ENCODE measurements at regions not wholly inside any gene's neighbourhood (a gene's known extent, or its start where the extent isn't known, plus 50 kb on each side); places are given as distances from the start of the nearest gene placed in this dataset.

GRCh38 chr22:26979294-26979693, 321.9 kb downstream of the MIAT start:
- no peak overlapping the region for H3K9ac ChIP-seq (ENCODE audit: low read length)
- H3K9me3 ChIP-seq (ENCODE audit: insufficient read depth, low read length) = no peaks in the 10 kb centered on the region
- no peak for TF ChIP-seq EZH2phosphoT487 (IDR thresholded peaks at IDR 0.05; ENCODE audit: low read depth)
- no peak for TF ChIP-seq CTCF (IDR thresholded peaks at IDR 0.05; ENCODE audit: low read depth, low read length)
- H3K79me2 ChIP-seq (ENCODE audit: low read length) = no peaks in the 10 kb centered on the region
- no peak overlapping the region for H2AFZ ChIP-seq (ENCODE audit: low read depth, low read length)
- H3K27me3 ChIP-seq (ENCODE audit: low read depth, low read length) = peaks cover 22% of the 10 kb centered on the region
- H3K4me1 ChIP-seq (ENCODE audit: low read length) = no peaks in the 10 kb centered on the region
- no peak overlapping the region for H3K4me2 ChIP-seq (ENCODE audit: low read length)
- no peak overlapping the region for H3K27ac ChIP-seq (ENCODE audit: low read length)
- H3K36me3 ChIP-seq (replicated peaks; ENCODE audit: low read depth, low read length) = no peaks in the 10 kb centered on the region
- no peak overlapping the region for H3K4me3 ChIP-seq (ENCODE audit: low read length)
- 0 out of 2 replicates have a peak, but pooled peaks cover 6% of the 10 kb centered on the region for H4K20me1 ChIP-seq (ENCODE audit: insufficient read depth, low read length)

- H3K9me3 ChIP-seq (ENCODE audit: insufficient read depth, low read length) = no peaks in the 10 kb centered on the region
- H3K9ac ChIP-seq (ENCODE audit: low read length) = no peak overlapping the region
- H3K27me3 ChIP-seq (ENCODE audit: low read depth, low read length) = peaks cover 15% of the 10 kb centered on the region; the same call in 1 of the 2 replicates
- no peak overlapping the region for H2AFZ ChIP-seq (ENCODE audit: low read depth, low read length)
- H3K36me3 ChIP-seq (replicated peaks; ENCODE audit: low read depth, low read length) = no peaks in the 10 kb centered on the region
- no peaks in the 10 kb centered on the region for H3K79me2 ChIP-seq (ENCODE audit: low read length)
- H3K4me3 ChIP-seq (ENCODE audit: low read length) = no peak overlapping the region
- TF ChIP-seq CTCF (IDR thresholded peaks at IDR 0.05; ENCODE audit: low read depth, low read length) = no peak
- TF ChIP-seq EZH2phosphoT487 (IDR thresholded peaks at IDR 0.05; ENCODE audit: low read depth) = no peak
- H3K27ac ChIP-seq (ENCODE audit: low read length) = no peak overlapping the region
- H4K20me1 ChIP-seq (ENCODE audit: insufficient read depth, low read length) = peaks cover 6% of the 10 kb centered on the region; the same call in 1 of the 2 replicates
- H3K4me2 ChIP-seq (ENCODE audit: low read length) = no peak overlapping the region
- no peaks in the 10 kb centered on the region for H3K4me1 ChIP-seq (ENCODE audit: low read length)
Observed at GRCh38 chr22:26981111-26981510, 323.7 kb downstream of the MIAT start.

- Histone ChIP-seq H3K4me1 (ENCODE audit: low read length) (no peaks in the 10 kb centered on the region), H3K9me3 (ENCODE audit: insufficient read depth, low read length) (no peaks in the 10 kb centered on the region), H3K9ac (ENCODE audit: low read length) (no peak overlapping the region), H3K27ac (ENCODE audit: low read length) (no peak overlapping the region), H2AFZ (ENCODE audit: low read depth, low read length) (no peak overlapping the region), H4K20me1 (ENCODE audit: insufficient read depth, low read length) (peaks cover 6% of the 10 kb centered on the region; the same call in 1 of the 2 replicates), H3K79me2 (ENCODE audit: low read length) (no peaks in the 10 kb centered on the region), H3K36me3 (replicated peaks; ENCODE audit: low read depth, low read length) (no peaks in the 10 kb centered on the region), H3K27me3 (ENCODE audit: low read depth, low read length) (peaks cover 14% of the 10 kb centered on the region; the same call in 1 of the 2 replicates), H3K4me2 (ENCODE audit: low read length) (no peak overlapping the region), H3K4me3 (ENCODE audit: low read length) (no peak overlapping the region)
- TF ChIP-seq EZH2phosphoT487 (IDR thresholded peaks at IDR 0.05; ENCODE audit: low read depth) = no peak
- TF ChIP-seq CTCF (IDR thresholded peaks at IDR 0.05; ENCODE audit: low read depth, low read length) = no peak
Observed at GRCh38 chr22:26981541-26981940, 324.2 kb downstream of the MIAT start.

- Histone ChIP-seq H3K27me3 (ENCODE audit: low read depth, low read length) (0 out of 2 replicates have a peak, but pooled peaks cover 5% of the 10 kb centered on the region), H3K4me1 (ENCODE audit: low read length) (no peaks in the 10 kb centered on the region), H4K20me1 (ENCODE audit: insufficient read depth, low read length) (peaks cover under 1% of the 10 kb centered on the region; the same call in 1 of the 2 replicates), H3K27ac (ENCODE audit: low read length) (no peak overlapping the region), H3K9ac (ENCODE audit: low read length) (no peak overlapping the region), H3K9me3 (ENCODE audit: insufficient read depth, low read length) (no peaks in the 10 kb centered on the region), H3K4me3 (ENCODE audit: low read length) (no peak overlapping the region), H3K4me2 (ENCODE audit: low read length) (no peak overlapping the region), H2AFZ (ENCODE audit: low read depth, low read length) (no peak overlapping the region), H3K79me2 (ENCODE audit: low read length) (no peaks in the 10 kb centered on the region), H3K36me3 (replicated peaks; ENCODE audit: low read depth, low read length) (no peaks in the 10 kb centered on the region)
- TF ChIP-seq EZH2phosphoT487 (IDR thresholded peaks at IDR 0.05; ENCODE audit: low read depth) = no peak
- no peak for TF ChIP-seq CTCF (IDR thresholded peaks at IDR 0.05; ENCODE audit: low read depth, low read length)
Observed at GRCh38 chr22:26983311-26983710, 325.9 kb downstream of the MIAT start.
